ENCODE measurements at regions not wholly inside any gene's neighbourhood (a gene's known extent, or its start where the extent isn't known, plus 50 kb on each side); places are given as distances from the start of the nearest gene placed in this dataset.
"Not testable (repeated sequence)": the region's sequence is repeated elsewhere in the genome, so short reads cannot be mapped to it uniquely, and the experiment has no call there.

- in situ Hi-C loops (cut with MboI; ENCODE audit: low sequenced_read_pairs), result no loop called here
- Histone ChIP-seq H3K9me3 (no peaks in the 10 kb centered on the region), H3K36me3 (replicated peaks) (no peaks in the 10 kb centered on the region), H3K4me1 (no peaks in the 10 kb centered on the region), H3K27me3 (ENCODE audit: low read depth) (no peaks in the 10 kb centered on the region), H3K4me3 (no peak overlapping the region)
- no peak for DNase-seq (ENCODE audit: low spot score in 2 of 2)
Measured at GRCh38 chr6:19934996-19935591, 97.9 kb downstream of the ID4 start.

- H3K4me1 ChIP-seq; H3K4me3 ChIP-seq; H3K9me3 ChIP-seq; DNase-seq (ENCODE audit: low spot score in 2 of 2); in situ Hi-C loops (cut with MboI; ENCODE audit: low sequenced_read_pairs); H3K36me3 ChIP-seq (replicated peaks); H3K27me3 ChIP-seq (ENCODE audit: low read depth): not testable (repeated sequence)
Measured at GRCh38 chr6:19939321-19939720, 102.2 kb downstream of the ID4 start.

- H3K4me1 ChIP-seq; H3K27me3 ChIP-seq (ENCODE audit: low read depth); H3K36me3 ChIP-seq (replicated peaks); DNase-seq (ENCODE audit: low spot score in 2 of 2); in situ Hi-C loops (cut with MboI; ENCODE audit: low sequenced_read_pairs); H3K9me3 ChIP-seq; H3K4me3 ChIP-seq: not testable (repeated sequence)
Measured at GRCh38 chr6:19939926-19940325, 102.8 kb downstream of the ID4 start.

GRCh38 chr6:19943042-19943441, 105.9 kb downstream of the ID4 start:
- in situ Hi-C loops (cut with MboI; ENCODE audit: low sequenced_read_pairs), result no loop called here
- no peak for DNase-seq (ENCODE audit: low spot score in 2 of 2)
- no peaks in the 10 kb centered on the region for H3K9me3 ChIP-seq
- no peaks in the 10 kb centered on the region for H3K4me1 ChIP-seq
- no peak overlapping the region for H3K4me3 ChIP-seq
- H3K27me3 ChIP-seq (ENCODE audit: low read depth), result no peaks in the 10 kb centered on the region
- no peaks in the 10 kb centered on the region for H3K36me3 ChIP-seq (replicated peaks)

GRCh38 chr6:19945843-19946358, 108.7 kb downstream of the ID4 start:
- no peaks in the 10 kb centered on the region for H3K4me1 ChIP-seq
- in situ Hi-C loops (cut with MboI; ENCODE audit: low sequenced_read_pairs), result no loop called here
- H3K27me3 ChIP-seq (ENCODE audit: low read depth), result no peaks in the 10 kb centered on the region
- DNase-seq (ENCODE audit: low spot score in 2 of 2), result no peak
- no peaks in the 10 kb centered on the region for H3K36me3 ChIP-seq (replicated peaks)
- no peaks in the 10 kb centered on the region for H3K9me3 ChIP-seq
- H3K4me3 ChIP-seq, result no peak overlapping the region

GRCh38 chr6:19949155-19949554, 112.0 kb downstream of the ID4 start:
- Histone ChIP-seq H3K9me3 (no peaks in the 10 kb centered on the region), H3K4me3 (no peak overlapping the region), H3K36me3 (replicated peaks) (no peaks in the 10 kb centered on the region), H3K4me1 (no peaks in the 10 kb centered on the region), H3K27me3 (ENCODE audit: low read depth) (no peaks in the 10 kb centered on the region)
- DNase-seq (ENCODE audit: low spot score in 2 of 2), result no peak
- in situ Hi-C loops (cut with MboI; ENCODE audit: low sequenced_read_pairs), result no loop called here

GRCh38 chr6:19964115-19964514, 126.9 kb downstream of the ID4 start:
- no peaks in the 10 kb centered on the region for H3K27me3 ChIP-seq (ENCODE audit: low read depth)
- in situ Hi-C loops (cut with MboI; ENCODE audit: low sequenced_read_pairs), result no loop called here
- no peaks in the 10 kb centered on the region for H3K9me3 ChIP-seq
- no peak for DNase-seq (ENCODE audit: low spot score in 2 of 2)
- H3K36me3 ChIP-seq (replicated peaks), result no peaks in the 10 kb centered on the region
- no peaks in the 10 kb centered on the region for H3K4me1 ChIP-seq
- no peak overlapping the region for H3K4me3 ChIP-seq

- Histone ChIP-seq H3K9me3 (no peaks in the 10 kb centered on the region), H3K4me1 (no peaks in the 10 kb centered on the region), H3K4me3 (no peak overlapping the region), H3K36me3 (replicated peaks) (no peaks in the 10 kb centered on the region), H3K27me3 (ENCODE audit: low read depth) (no peaks in the 10 kb centered on the region)
- in situ Hi-C loops (cut with MboI; ENCODE audit: low sequenced_read_pairs), result no loop called here
- DNase-seq (ENCODE audit: low spot score in 2 of 2), result no peak
Measured at GRCh38 chr6:19968201-19968600, 131.0 kb downstream of the ID4 start.

GRCh38 chr6:19972221-19972620, 135.1 kb downstream of the ID4 start:
- in situ Hi-C loops (cut with MboI; ENCODE audit: low sequenced_read_pairs), result no loop called here
- Histone ChIP-seq H3K4me3 (no peak overlapping the region), H3K4me1 (no peaks in the 10 kb centered on the region), H3K9me3 (no peaks in the 10 kb centered on the region), H3K36me3 (replicated peaks) (no peaks in the 10 kb centered on the region), H3K27me3 (ENCODE audit: low read depth) (no peaks in the 10 kb centered on the region)
- DNase-seq (ENCODE audit: low spot score in 2 of 2), result no peak

GRCh38 chr6:19976411-19977129, 139.4 kb downstream of the ID4 start:
- no peaks in the 10 kb centered on the region for H3K4me1 ChIP-seq
- no peak overlapping the region for H3K4me3 ChIP-seq
- H3K36me3 ChIP-seq (replicated peaks), result no peaks in the 10 kb centered on the region
- DNase-seq (ENCODE audit: low spot score in 2 of 2), result no peak
- H3K27me3 ChIP-seq (ENCODE audit: low read depth), result no peaks in the 10 kb centered on the region
- in situ Hi-C loops (cut with MboI; ENCODE audit: low sequenced_read_pairs), result no loop called here
- no peaks in the 10 kb centered on the region for H3K9me3 ChIP-seq

GRCh38 chr6:19979059-19979458, 141.9 kb downstream of the ID4 start:
- H3K4me1 ChIP-seq, result no peaks in the 10 kb centered on the region
- H3K4me3 ChIP-seq, result no peak overlapping the region
- no peaks in the 10 kb centered on the region for H3K36me3 ChIP-seq (replicated peaks)
- no peak for DNase-seq (ENCODE audit: low spot score in 2 of 2)
- in situ Hi-C loops (cut with MboI; ENCODE audit: low sequenced_read_pairs), result no loop called here
- no peaks in the 10 kb centered on the region for H3K27me3 ChIP-seq (ENCODE audit: low read depth)
- H3K9me3 ChIP-seq, result no peaks in the 10 kb centered on the region

- in situ Hi-C loops (cut with MboI; ENCODE audit: low sequenced_read_pairs), result no loop called here
Measured at GRCh38 chr6:19979986-19980385, 142.8 kb downstream of the ID4 start.

GRCh38 chr6:19983374-19983773, 146.2 kb downstream of the ID4 start:
- Histone ChIP-seq H3K36me3 (replicated peaks) (no peaks in the 10 kb centered on the region), H3K4me1 (no peaks in the 10 kb centered on the region), H3K27me3 (ENCODE audit: low read depth) (no peaks in the 10 kb centered on the region), H3K9me3 (no peaks in the 10 kb centered on the region), H3K4me3 (no peak overlapping the region)
- in situ Hi-C loops (cut with MboI; ENCODE audit: low sequenced_read_pairs), result no loop called here
- no peak for DNase-seq (ENCODE audit: low spot score in 2 of 2)

More at GRCh38 chr6:19979986-19980385, 142.8 kb downstream of the ID4 start:
- Histone ChIP-seq H3K9me3 (no peaks in the 10 kb centered on the region), H3K27me3 (ENCODE audit: low read depth) (no peaks in the 10 kb centered on the region), H3K4me3 (no peak overlapping the region), H3K36me3 (replicated peaks) (no peaks in the 10 kb centered on the region), H3K4me1 (no peaks in the 10 kb centered on the region)
- DNase-seq (ENCODE audit: low spot score in 2 of 2), result no peak

GRCh38 chr6:19986691-19987438, 149.7 kb downstream of the ID4 start:
- H3K4me3 ChIP-seq, result no peak overlapping the region
- H3K9me3 ChIP-seq, result no peaks in the 10 kb centered on the region
- H3K27me3 ChIP-seq (ENCODE audit: low read depth), result no peaks in the 10 kb centered on the region
- H3K4me1 ChIP-seq, result no peaks in the 10 kb centered on the region
- in situ Hi-C loops (cut with MboI; ENCODE audit: low sequenced_read_pairs), result no loop called here
- H3K36me3 ChIP-seq (replicated peaks), result no peaks in the 10 kb centered on the region
- no peak for DNase-seq (ENCODE audit: low spot score in 2 of 2)
